GM23338 (cell line): ENCODE measurements at regions not wholly inside any gene's neighbourhood (a gene's known extent, or its start where the extent isn't known, plus 50 kb on each side); places are given as distances from the start of the nearest gene placed in this dataset.

ENCODE experiments used
- ATAC-seq: fragments of 200-7000 bp; cut with Tn5 transposase; 3 replicates; pipeline ENCODE4 v1.9.1; 2020
- DNase-seq: peaks from one replicate; pipeline ENCODE4 v3.0.0-alpha.2; 2015; ENCODE audit warnings: low spot score
- H2AFZ ChIP-seq: fragments of 200-600 bp; sonication (generic); 2 replicates; pipeline ENCODE4 v1.8.0; 2016; ENCODE audit warnings: antibody characterized with exemption, mild to moderate bottlenecking, moderate library complexity
- H3F3A ChIP-seq: fragments of 200-600 bp; sonication (generic); replicated peaks from 2 replicates; pipeline ENCODE4 v1.8.0; 2017; ENCODE audit warnings: antibody characterized with exemption, mixed run types, low read depth
- H3K27ac ChIP-seq: fragments of 200-600 bp; sonication (generic); 2 replicates; pipeline ENCODE4 v1.6.1; 2016; ENCODE audit warnings: low read depth
- H3K27me3 ChIP-seq: fragments of 200-600 bp; sonication (generic); 2 replicates; pipeline ENCODE4 v1.8.0; 2016; ENCODE audit warnings: mild to moderate bottlenecking, mixed run types, moderate library complexity; ENCODE audit not compliant: insufficient read depth
- H3K36me3 ChIP-seq: fragments of 200-600 bp; sonication (generic); 2 replicates; pipeline ENCODE4 v1.8.0; 2016; ENCODE audit warnings: mild to moderate bottlenecking; ENCODE audit not compliant: insufficient read depth
- H3K4me1 ChIP-seq: fragments of 200-600 bp; sonication (generic); 2 replicates; pipeline ENCODE4 v1.8.0; 2016; ENCODE audit warnings: mild to moderate bottlenecking, moderate library complexity; ENCODE audit not compliant: insufficient read depth
- H3K4me2 ChIP-seq: fragments of 200-600 bp; sonication (generic); 2 replicates; pipeline ENCODE4 v1.7.1; 2017; ENCODE audit warnings: mixed run types
- H3K4me3 ChIP-seq: fragments of 200-600 bp; sonication (generic); 2 replicates; pipeline ENCODE4 v1.6.1; 2016; ENCODE audit warnings: mixed run types
- H3K79me2 ChIP-seq: fragments of 200-600 bp; sonication (generic); replicated peaks from 2 replicates; pipeline ENCODE4 v1.8.0; 2017; ENCODE audit warnings: mild to moderate bottlenecking; ENCODE audit not compliant: insufficient read depth
- H3K9me2 ChIP-seq: fragments of 200-600 bp; sonication (generic); 2 replicates; pipeline ENCODE4 v1.8.0; 2017; ENCODE audit not compliant: insufficient read depth
- H4K20me1 ChIP-seq: fragments of 200-600 bp; sonication (generic); replicated peaks from 2 replicates; pipeline ENCODE4 v1.8.0; 2017; ENCODE audit warnings: mild to moderate bottlenecking; ENCODE audit not compliant: insufficient read depth
- H3K27ac Mint-ChIP-seq: 2 replicates; pipeline ENCODE4 v1.8.0; 2020; ENCODE audit warnings: inconsistent platforms, mild to moderate bottlenecking, moderate library complexity, mixed read lengths
- H3K27me3 Mint-ChIP-seq: 3 replicates; pipeline ENCODE4 v1.8.0; 2022; ENCODE audit warnings: low read depth, mild to moderate bottlenecking, moderate library complexity, mixed read lengths, inconsistent platforms; ENCODE audit not compliant: insufficient read depth, poor library complexity
- H3K36me3 Mint-ChIP-seq: 3 replicates; pipeline ENCODE4 v1.8.0; 2021; ENCODE audit warnings: low read depth, mild to moderate bottlenecking, inconsistent platforms, moderate library complexity, mixed read lengths
- H3K4me1 Mint-ChIP-seq: 3 replicates; pipeline ENCODE4 v1.8.0; 2020; ENCODE audit warnings: mild to moderate bottlenecking, inconsistent platforms, mixed read lengths
- H3K4me3 Mint-ChIP-seq: 3 replicates; pipeline ENCODE4 v1.8.0; 2021; ENCODE audit warnings: moderate library complexity, mild to moderate bottlenecking, inconsistent platforms, mixed read lengths
- H3K9me3 Mint-ChIP-seq: 3 replicates; pipeline ENCODE4 v1.8.0; 2020; ENCODE audit warnings: moderate library complexity, mild to moderate bottlenecking, inconsistent platforms, mixed read lengths
- EZH2 ChIP-seq: fragments of 200-600 bp; sonication (generic); IDR thresholded peaks from one replicate; pipeline ENCODE4 v1.8.0; 2017; ENCODE audit warnings: antibody characterized with exemption, mild to moderate bottlenecking, low read depth; ENCODE audit not compliant: unreplicated experiment
- POLR2AphosphoS5 ChIP-seq: IDR thresholded peaks from 2 replicates; pipeline ENCODE4 v1.6.1; 2016; ENCODE audit warnings: antibody characterized with exemption, low read depth
- REST ChIP-seq: IDR thresholded peaks from one replicate; pipeline ENCODE4 v1.6.1; 2018; ENCODE audit warnings: antibody characterized with exemption; ENCODE audit not compliant: unreplicated experiment
- ZNF114 ChIP-seq: fragments of 250-450 bp; sonication (Bioruptor Pico); IDR thresholded peaks from 2 replicates; pipeline ENCODE4 v1.5.0; 2020; ENCODE audit warnings: mild to moderate bottlenecking, moderate library complexity
- ZNF331 ChIP-seq: fragments of 250-450 bp; sonication (Bioruptor Pico); IDR thresholded peaks from 2 replicates; pipeline ENCODE4 v1.5.0; 2020; ENCODE audit warnings: low read depth, mild to moderate bottlenecking, moderate library complexity
- TF ChIP-seq, protein P1 (sequence below): fragments of 250-450 bp; sonication (Bioruptor Pico); IDR thresholded peaks from 2 replicates; pipeline ENCODE4 v1.5.0; 2020; ENCODE audit warnings: mild to moderate bottlenecking, moderate library complexity
- TF ChIP-seq, protein P2 (sequence below), 2 experiments: fragments of 200-600 bp in 1 of 2; sonication (generic) in 1 of 2; conservative IDR thresholded peaks; 2 replicates each; pipeline versions ENCODE4 v1.5.1 to v1.6.1; 2016 to 2017; ENCODE audit warnings: antibody characterized with exemption in 2 of 2, low read depth in 2 of 2, mild to moderate bottlenecking in 2 of 2, moderate library complexity in 1 of 2

GRCh38 chr19:30122431-30122830 is 180.4 kb downstream of the URI1 start (continued):
- TF ChIP-seq, protein P1, sequence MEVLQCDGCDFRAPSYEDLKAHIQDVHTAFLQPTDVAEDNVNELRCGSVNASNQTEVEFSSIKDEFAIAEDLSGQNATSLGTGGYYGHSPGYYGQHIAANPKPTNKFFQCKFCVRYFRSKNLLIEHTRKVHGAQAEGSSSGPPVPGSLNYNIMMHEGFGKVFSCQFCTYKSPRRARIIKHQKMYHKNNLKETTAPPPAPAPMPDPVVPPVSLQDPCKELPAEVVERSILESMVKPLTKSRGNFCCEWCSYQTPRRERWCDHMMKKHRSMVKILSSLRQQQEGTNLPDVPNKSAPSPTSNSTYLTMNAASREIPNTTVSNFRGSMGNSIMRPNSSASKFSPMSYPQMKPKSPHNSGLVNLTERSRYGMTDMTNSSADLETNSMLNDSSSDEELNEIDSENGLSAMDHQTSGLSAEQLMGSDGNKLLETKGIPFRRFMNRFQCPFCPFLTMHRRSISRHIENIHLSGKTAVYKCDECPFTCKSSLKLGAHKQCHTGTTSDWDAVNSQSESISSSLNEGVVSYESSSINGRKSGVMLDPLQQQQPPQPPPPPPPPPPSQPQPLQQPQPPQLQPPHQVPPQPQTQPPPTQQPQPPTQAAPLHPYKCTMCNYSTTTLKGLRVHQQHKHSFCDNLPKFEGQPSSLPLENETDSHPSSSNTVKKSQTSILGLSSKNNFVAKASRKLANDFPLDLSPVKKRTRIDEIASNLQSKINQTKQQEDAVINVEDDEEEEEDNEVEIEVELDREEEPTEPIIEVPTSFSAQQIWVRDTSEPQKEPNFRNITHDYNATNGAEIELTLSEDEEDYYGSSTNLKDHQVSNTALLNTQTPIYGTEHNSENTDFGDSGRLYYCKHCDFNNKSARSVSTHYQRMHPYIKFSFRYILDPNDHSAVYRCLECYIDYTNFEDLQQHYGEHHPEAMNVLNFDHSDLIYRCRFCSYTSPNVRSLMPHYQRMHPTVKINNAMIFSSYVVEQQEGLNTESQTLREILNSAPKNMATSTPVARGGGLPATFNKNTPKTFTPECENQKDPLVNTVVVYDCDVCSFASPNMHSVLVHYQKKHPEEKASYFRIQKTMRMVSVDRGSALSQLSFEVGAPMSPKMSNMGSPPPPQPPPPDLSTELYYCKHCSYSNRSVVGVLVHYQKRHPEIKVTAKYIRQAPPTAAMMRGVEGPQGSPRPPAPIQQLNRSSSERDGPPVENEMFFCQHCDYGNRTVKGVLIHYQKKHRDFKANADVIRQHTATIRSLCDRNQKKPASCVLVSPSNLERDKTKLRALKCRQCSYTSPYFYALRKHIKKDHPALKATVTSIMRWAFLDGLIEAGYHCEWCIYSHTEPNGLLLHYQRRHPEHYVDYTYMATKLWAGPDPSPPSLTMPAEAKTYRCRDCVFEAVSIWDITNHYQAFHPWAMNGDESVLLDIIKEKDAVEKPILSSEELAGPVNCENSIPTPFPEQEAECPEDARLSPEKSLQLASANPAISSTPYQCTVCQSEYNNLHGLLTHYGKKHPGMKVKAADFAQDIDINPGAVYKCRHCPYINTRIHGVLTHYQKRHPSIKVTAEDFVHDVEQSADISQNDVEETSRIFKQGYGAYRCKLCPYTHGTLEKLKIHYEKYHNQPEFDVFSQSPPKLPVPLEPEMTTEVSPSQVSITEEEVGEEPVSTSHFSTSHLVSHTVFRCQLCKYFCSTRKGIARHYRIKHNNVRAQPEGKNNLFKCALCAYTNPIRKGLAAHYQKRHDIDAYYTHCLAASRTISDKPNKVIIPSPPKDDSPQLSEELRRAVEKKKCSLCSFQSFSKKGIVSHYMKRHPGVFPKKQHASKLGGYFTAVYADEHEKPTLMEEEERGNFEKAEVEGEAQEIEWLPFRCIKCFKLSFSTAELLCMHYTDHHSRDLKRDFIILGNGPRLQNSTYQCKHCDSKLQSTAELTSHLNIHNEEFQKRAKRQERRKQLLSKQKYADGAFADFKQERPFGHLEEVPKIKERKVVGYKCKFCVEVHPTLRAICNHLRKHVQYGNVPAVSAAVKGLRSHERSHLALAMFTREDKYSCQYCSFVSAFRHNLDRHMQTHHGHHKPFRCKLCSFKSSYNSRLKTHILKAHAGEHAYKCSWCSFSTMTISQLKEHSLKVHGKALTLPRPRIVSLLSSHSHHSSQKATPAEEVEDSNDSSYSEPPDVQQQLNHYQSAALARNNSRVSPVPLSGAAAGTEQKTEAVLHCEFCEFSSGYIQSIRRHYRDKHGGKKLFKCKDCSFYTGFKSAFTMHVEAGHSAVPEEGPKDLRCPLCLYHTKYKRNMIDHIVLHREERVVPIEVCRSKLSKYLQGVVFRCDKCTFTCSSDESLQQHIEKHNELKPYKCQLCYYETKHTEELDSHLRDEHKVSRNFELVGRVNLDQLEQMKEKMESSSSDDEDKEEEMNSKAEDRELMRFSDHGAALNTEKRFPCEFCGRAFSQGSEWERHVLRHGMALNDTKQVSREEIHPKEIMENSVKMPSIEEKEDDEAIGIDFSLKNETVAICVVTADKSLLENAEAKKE (CRISPR knock-in tag): no peak
- TF ChIP-seq, protein P2, sequence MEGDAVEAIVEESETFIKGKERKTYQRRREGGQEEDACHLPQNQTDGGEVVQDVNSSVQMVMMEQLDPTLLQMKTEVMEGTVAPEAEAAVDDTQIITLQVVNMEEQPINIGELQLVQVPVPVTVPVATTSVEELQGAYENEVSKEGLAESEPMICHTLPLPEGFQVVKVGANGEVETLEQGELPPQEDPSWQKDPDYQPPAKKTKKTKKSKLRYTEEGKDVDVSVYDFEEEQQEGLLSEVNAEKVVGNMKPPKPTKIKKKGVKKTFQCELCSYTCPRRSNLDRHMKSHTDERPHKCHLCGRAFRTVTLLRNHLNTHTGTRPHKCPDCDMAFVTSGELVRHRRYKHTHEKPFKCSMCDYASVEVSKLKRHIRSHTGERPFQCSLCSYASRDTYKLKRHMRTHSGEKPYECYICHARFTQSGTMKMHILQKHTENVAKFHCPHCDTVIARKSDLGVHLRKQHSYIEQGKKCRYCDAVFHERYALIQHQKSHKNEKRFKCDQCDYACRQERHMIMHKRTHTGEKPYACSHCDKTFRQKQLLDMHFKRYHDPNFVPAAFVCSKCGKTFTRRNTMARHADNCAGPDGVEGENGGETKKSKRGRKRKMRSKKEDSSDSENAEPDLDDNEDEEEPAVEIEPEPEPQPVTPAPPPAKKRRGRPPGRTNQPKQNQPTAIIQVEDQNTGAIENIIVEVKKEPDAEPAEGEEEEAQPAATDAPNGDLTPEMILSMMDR (conservative IDR thresholded peaks at IDR 0.05; ENCODE audit: low read depth in 2 of 2): no peak
- TF ChIP-seq ZNF114 (CRISPR knock-in tag): no peak

- H3K4me1 ChIP-seq: no peaks in the 10 kb centered on the region
- no peaks in the 10 kb centered on the region for H4K20me1 ChIP-seq
- H3K4me2 ChIP-seq: no peak overlapping the region
- H3K9me2 ChIP-seq: no peaks in the 10 kb centered on the region
- H3K4me3 ChIP-seq: no peak overlapping the region
- no peaks in the 10 kb centered on the region for H3K4me1 Mint-ChIP-seq
- no peak overlapping the region for H2AFZ ChIP-seq
- no peak overlapping the region for H3K27ac ChIP-seq
- no peak overlapping the region for H3K4me3 Mint-ChIP-seq
- H3K36me3 Mint-ChIP-seq: no peaks in the 10 kb centered on the region
- H3K36me3 ChIP-seq: no peaks in the 10 kb centered on the region
- no peaks in the 10 kb centered on the region for H3K79me2 ChIP-seq
- peaks cover 6% of the 10 kb centered on the region for H3K27me3 Mint-ChIP-seq
- no peak overlapping the region for H3K27ac Mint-ChIP-seq
- no peaks in the 10 kb centered on the region for H3K27me3 ChIP-seq
- H3F3A ChIP-seq: no peaks in the 10 kb centered on the region
- ATAC-seq: no peak
- no peaks in the 10 kb centered on the region; the same call in 1 of the 3 replicates for H3K9me3 Mint-ChIP-seq
- DNase-seq: no peak
- TF ChIP-seq ZNF331 (no peak), EZH2 (no peak), POLR2AphosphoS5 (no peak), REST (no peak)
These were observed 181.1 kb downstream of the URI1 start for GRCh38 chr19:30123119-30123518.
